Esophagus muscularis mucosa (tissue), 4 donors: ENCODE measurements at regions not wholly inside any gene's neighbourhood (a gene's known extent, or its start where the extent isn't known, plus 50 kb on each side); places are given as distances from the start of the nearest gene placed in this dataset.

Experiments
- CTCF ChIP-seq, 3 experiments: fragments of 200-600 bp in 2 of 3; fragments of 450-650 bp in 1 of 3; sonication (generic) in 2 of 3; IDR thresholded peaks; one replicate each; pipeline ENCODE4 v1.5.1; 2017 to 2019; ENCODE audit warnings: antibody characterized with exemption in 3 of 3, mild to moderate bottlenecking in 2 of 3, moderate library complexity in 1 of 3
- EP300 ChIP-seq: sonication (generic); formaldehyde crosslinking; IDR thresholded peaks from one replicate; pipeline ENCODE4 v1.6.1; 2017; ENCODE audit warnings: antibody characterized with exemption
- POLR2A ChIP-seq: fragments of 450-650 bp; IDR thresholded peaks from one replicate; pipeline ENCODE4 v1.6.1; 2017; ENCODE audit warnings: antibody characterized with exemption, moderate library complexity, mild to moderate bottlenecking, low read depth

GRCh38 chrY:19365321-19365720, 379.2 kb downstream of the KDM5D start:
- TF ChIP-seq POLR2A (no peak), CTCF (IDR thresholded peaks at IDR 0.05) (no peak), EP300 (no peak)
